Fibroblast of skin of abdomen (primary cell): ENCODE measurements at regions not wholly inside any gene's neighbourhood (a gene's known extent, or its start where the extent isn't known, plus 50 kb on each side); places are given as distances from the start of the nearest gene placed in this dataset.

Source experiments
- DNase-seq: peaks from one replicate; pipeline ENCODE4 v3.0.0-alpha.2; 2013

GRCh38 chr3:190252080-190252479 lies 70.2 kb downstream of the CLDN1 start:
- peak; percentile 47 for DNase-seq

GRCh38 chr3:190249414-190249813 lies 72.8 kb downstream of the CLDN1 start:
- DNase-seq: no peak

GRCh38 chr3:190242147-190242546 lies 80.1 kb downstream of the CLDN1 start:
- DNase-seq: no peak

DNA sequence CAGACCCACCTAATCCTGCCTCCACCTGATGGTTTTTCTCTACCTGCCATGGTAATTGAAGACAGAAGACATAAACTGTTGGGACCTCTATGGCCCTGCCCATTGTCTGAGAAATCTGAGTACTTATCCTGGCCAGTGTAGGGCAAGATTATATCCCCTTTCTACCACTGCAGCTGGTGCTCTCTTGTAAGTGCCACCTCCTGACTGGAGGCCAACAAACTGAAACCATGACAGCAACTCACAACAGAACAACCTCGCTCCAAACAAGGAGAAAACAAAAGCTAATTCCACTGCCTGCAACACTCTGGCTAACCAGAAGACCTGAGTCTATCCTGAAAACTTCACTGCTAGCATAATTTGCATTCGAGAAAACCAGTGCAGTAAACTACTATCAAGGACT lies 82.9 kb downstream of the CLDN1 start:
- no peak for DNase-seq

GRCh38 chr3:190238871-190239270 lies 83.4 kb downstream of the CLDN1 start:
- DNase-seq: no peak

DNA sequence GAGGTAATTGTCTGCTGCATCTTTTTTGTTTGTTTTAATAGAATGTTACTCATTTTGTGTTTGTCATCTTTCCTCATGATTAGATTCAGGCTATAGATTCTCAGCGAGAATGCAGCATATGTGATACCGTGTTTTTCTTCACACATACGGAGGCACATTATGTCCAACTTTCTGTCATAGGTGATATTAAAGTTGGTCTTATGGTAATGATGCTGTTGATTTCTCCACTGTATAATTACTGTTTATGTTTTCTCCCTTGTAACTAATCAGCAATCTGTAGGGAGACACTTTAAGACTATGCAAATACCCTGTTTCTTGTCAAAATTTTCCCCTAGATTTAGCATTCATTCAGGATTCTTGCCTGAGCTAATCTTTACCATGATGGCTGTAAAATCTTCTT lies 87.6 kb downstream of the CLDN1 start:
- no peak for DNase-seq

DNA sequence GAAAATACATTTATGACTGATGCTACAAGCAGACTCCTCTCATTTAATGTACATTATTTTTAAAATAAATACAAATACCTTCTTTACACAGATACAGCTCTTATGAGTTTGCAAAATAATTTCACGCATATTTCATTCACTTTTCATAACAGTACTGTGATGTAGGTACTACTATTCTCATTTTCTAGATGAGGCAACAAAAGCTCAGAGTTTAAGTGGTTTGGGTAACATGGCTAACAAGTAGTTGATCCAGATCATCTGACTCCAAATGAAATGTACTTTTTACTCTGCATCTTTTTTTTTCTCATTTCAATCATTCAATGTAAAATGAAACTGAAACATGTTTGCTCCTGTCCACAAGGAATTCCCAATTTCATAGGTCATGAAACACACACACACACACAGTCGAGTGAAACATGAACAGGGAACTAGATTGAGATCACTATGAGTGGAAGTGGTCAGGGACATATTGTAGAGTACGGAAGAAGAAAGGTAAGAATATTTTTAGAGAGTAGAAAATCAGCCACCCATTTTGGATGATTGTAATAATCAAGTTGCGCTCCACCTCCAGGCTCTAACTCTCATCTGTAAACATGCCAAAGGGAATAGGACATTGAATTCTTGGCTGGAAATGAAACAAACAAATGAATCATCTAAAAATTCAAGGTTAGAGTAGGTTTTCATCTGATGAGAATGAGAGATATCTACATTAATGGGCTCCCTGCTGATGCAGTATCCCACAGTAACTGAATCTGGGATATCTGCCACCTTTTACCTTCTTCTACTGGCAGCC lies 92.4 kb downstream of the CLDN1 start:
- DNase-seq: peak; percentile 24

GRCh38 chr3:190227064-190227463 lies 95.2 kb downstream of the CLDN1 start:
- no peak for DNase-seq

DNA sequence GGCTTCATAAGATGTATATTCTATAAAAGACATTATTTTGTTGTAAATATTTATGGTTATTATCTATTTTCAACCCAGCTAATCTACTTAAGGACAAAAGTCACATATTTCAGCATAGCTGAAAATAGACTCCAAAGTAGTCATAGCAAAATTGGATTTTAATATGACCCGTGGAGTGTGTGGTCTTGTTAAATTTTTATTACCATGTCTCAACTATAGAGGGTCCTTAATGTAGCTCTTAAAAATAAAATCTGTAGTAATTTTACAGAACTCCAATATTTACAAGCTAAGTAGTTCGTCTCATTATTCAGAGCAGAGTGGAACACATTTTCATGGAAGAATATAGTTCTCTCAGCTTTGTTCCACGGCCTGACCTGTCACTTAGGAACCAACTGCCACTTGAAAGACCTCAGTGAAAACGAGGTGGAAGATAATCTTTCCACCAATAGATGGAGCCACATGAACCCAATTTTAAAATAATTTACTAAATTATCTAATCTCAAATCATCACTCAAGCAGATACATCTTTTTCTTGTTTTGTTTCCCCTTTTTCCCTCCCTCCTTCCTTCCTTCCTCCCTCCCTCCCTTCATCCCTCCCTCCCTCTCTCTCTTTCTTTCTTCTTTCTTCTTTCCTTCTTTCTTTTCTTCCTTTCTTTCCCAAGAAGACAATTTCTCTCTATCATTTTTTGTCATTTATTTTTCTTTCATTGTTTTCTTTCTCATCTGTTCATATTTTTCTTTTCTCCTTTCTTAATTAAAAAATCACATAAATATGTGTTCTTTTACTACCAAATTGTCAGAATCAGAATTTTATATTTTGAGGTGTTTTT lies 97.2 kb downstream of the CLDN1 start:
- peak; percentile 33 for DNase-seq

- DNase-seq: peak; percentile 47
Observed at GRCh38 chr3:190224456-190224855, 97.8 kb downstream of the CLDN1 start.

DNA sequence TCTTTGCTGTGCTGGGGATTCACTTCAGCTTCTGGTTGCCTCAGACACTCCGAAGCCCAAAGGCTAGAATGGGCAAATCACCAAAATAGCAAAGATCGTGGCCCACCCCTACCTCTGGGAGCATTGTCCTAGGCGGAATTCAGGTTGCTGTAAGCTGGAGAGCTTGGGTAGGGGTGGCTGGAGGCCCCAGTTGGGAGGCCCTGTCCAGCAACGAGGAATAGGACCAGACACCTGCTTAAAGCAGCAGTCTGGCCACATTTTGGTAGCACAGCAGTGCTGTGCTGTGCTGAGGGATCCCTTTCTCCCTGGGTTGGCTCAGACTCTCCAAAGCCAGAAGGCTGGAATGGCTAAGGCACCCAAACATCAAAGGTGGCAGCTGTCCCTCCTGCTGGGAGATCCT lies 99.3 kb downstream of the CLDN1 start:
- no peak for DNase-seq

DNA sequence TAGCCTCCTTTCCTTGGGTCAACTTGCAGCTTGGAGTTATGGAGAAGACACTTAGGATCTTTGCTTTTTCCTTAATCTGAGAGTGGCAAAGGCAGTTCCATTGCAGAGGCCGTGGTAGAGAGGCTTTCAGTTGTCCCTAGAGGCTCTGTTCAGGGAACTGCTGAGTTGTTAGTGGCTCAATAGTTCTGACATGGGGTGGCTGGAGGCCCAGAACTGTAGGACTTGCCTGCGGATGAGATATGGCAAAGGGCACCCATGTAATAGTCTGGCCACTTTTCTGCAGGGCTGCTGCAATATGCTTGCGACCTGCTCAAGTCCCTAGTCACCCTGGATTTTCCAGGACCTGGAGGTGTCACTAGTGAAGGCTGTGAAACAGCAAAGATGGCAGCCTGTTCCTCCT lies 99.9 kb downstream of the CLDN1 start:
- DNase-seq: no peak

GRCh38 chr3:190220362-190220761 lies 99.7 kb upstream of the P3H2 start:
- no peak for DNase-seq

GRCh38 chr3:190217081-190217480 lies 96.4 kb upstream of the P3H2 start:
- peak; percentile 26 for DNase-seq

DNA sequence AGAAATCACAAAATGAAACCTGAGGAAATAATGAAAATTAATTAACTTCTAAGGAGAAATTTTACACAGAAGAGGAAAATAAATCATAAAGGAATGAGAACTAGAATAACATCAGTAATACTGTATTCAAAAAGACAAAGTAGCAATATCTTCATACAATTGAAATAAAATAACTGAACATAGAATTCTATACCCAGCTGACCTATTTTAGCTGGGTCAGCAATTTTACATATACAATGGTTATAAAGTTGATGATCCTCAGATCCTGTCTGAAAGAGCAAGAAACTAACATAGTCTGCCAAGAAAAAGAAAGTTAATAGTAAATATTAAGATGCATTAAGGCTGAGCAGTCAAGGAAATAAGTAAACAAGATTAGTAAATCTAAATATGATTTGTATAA lies 93.0 kb upstream of the P3H2 start:
- no peak for DNase-seq

DNA sequence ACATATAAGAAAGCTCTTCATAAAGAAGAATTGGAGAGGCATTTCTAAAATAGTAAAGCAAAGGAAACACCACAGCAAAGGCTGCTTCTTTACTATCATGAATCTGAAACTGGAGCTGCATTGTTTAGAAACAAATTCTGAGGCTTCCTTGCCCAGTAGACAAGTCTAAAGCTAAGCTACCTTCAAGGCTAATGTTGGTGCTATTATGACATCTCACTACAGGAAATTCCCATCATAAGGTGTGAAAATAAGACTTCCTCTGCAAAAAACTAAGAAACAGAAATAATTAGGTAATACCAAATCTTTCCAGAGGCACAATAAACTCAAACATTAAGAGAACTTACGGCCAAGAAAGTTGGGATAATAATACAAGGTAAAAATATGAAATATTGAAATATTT lies 89.9 kb upstream of the P3H2 start:
- DNase-seq: no peak

- no peak for DNase-seq
Observed at GRCh38 chr3:190209533-190209932, 88.8 kb upstream of the P3H2 start.

DNA sequence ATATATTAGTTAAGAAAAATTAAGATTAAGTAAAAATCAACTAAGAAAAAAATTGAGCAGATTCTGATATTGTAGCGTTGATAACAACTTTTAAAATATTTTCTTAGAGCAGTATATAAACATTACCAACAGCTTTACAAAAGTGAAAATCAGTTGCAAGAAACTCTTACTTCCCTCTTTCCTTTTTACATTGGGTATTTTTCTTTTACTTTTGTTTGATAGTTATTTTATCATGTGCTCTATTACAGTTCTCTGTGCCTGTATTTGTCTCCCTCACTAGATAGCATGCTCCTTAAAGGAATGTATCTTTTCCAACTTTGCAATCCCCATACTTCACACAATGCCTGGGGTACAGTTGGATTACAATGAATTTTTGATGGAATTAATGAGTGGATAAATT lies 87.5 kb upstream of the P3H2 start:
- DNase-seq: no peak

- DNase-seq: peak; percentile 71
Observed at GRCh38 chr3:190205739-190206138, 85.0 kb upstream of the P3H2 start.

GRCh38 chr3:190204200-190204599 lies 83.5 kb upstream of the P3H2 start:
- DNase-seq: no peak

GRCh38 chr3:190197346-190197763 lies 76.7 kb upstream of the P3H2 start:
- DNase-seq: no peak

DNA sequence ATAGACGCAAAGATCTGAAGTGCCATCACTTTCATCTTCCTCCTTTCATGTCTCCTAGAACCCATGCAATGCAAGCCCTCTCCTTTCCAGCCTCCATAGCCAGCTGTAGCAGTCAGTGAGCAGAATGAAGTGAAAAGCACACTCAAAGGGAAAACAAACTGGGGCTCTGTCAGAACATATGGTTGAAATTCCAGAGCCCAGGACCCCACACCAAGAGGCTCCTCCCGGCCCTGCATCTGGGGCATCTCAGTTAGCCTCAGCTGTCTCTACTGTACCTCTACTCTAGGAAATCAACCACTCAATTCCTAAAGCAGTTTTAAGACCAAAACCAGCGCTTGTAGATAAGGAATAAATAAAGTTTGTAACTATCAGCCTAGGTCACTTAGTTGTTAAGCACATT lies 73.8 kb upstream of the P3H2 start:
- DNase-seq: no peak

GRCh38 chr3:190193210-190193609 lies 72.5 kb upstream of the P3H2 start:
- peak; percentile 31 for DNase-seq

DNA sequence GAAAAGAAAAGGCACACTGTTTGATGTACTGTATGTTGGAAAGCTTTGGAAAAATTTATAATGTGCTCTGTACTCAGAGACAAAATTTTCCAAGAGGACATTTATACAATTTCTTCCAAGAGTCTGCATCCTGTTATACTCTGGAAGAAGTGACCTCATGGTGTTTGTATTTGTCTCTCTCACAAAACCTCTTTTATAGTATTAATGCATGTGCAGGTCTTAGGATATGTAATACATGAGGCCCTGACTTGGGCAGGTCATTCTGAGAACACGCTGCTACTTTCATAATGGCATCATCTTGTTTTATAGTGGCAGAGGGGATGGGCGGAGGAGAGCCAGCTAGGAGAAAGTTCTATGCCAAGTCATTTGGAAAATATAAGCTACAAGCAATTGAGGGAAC lies 72.0 kb upstream of the P3H2 start:
- DNase-seq: no peak
